Transverse colon (tissue), 4 donors: ENCODE measurements at regions not wholly inside any gene's neighbourhood (a gene's known extent, or its start where the extent isn't known, plus 50 kb on each side); places are given as distances from the start of the nearest gene placed in this dataset.
A peak's percentile ranks its signal among the peaks of the same experiment; 100 is the strongest.
"Not testable (repeated sequence)": the region's sequence is repeated elsewhere in the genome, so short reads cannot be mapped to it uniquely, and the experiment has no call there.

ENCODE experiments used
- DNase-seq: peaks from one replicate; pipeline ENCODE4 v3.0.0-alpha.2; 2019
- H3K27ac ChIP-seq, 4 donors: fragments of 200-600 bp; sonication (generic); 2 replicates each; pipeline ENCODE4 v1.5.1; 2016 to 2018; ENCODE audit warnings: inconsistent platforms in 4 of 4
- H3K27me3 ChIP-seq: fragments of 200-600 bp; sonication (generic); 2 replicates; pipeline ENCODE4 v1.5.1; 2017; ENCODE audit warnings: inconsistent platforms
- H3K36me3 ChIP-seq, 4 donors: fragments of 200-600 bp; sonication (generic); 2 replicates each; pipeline ENCODE4 v1.5.1; 2017 to 2019; ENCODE audit warnings: inconsistent platforms in 4 of 4
- H3K4me1 ChIP-seq, 4 donors: fragments of 200-600 bp; sonication (generic); 2 replicates each; pipeline ENCODE4 v1.5.1; 2017 to 2020; ENCODE audit warnings: inconsistent platforms in 4 of 4
- H3K4me3 ChIP-seq, 4 donors: fragments of 200-600 bp; sonication (generic); 1 replicate in 1 of 4; 2 replicates in 3 of 4; pipeline versions ENCODE4 v1.5.1 to v1.6.1; 2017 to 2019; ENCODE audit warnings: inconsistent platforms in 4 of 4
- H3K9me3 ChIP-seq, 2 donors: fragments of 200-600 bp; sonication (generic); 2 replicates each; pipeline ENCODE4 v1.5.1; 2017 to 2019; ENCODE audit warnings: inconsistent platforms in 2 of 2
- EP300 ChIP-seq: sonication (generic); formaldehyde crosslinking; IDR thresholded peaks from one replicate; pipeline ENCODE4 v1.6.1; 2017; ENCODE audit warnings: antibody characterized with exemption, low read depth
- POLR2A ChIP-seq: fragments of 450-650 bp; IDR thresholded peaks from one replicate; pipeline ENCODE4 v1.6.1; 2016; ENCODE audit warnings: antibody characterized with exemption, mild to moderate bottlenecking, moderate library complexity
- POLR2AphosphoS5 ChIP-seq, 3 donors: sonication (generic); formaldehyde crosslinking; IDR thresholded peaks; one replicate each; pipeline ENCODE4 v1.6.1; 2016; ENCODE audit warnings: antibody characterized with exemption in 3 of 3
- WGBS, 2 donors: methylation state at CpG; one replicate each; pipeline ENCODE4 v1.1.5; 2018; ENCODE audit warnings: low coverage in 1 of 2; 5-methylcytosine and 5-hydroxymethylcytosine counted together
- in situ Hi-C, 4 donors: fragments of 200-750 bp; cut with MboI; loops; one replicate each; pipeline versions ENCODE4 v1.15.0 to v1.15.1; 2017; ENCODE audit warnings: low sequenced_read_pairs in 3 of 4, low pct_ligation_motif_present in 1 of 4, low pct_unique_long_range_greater_than_20kb in 1 of 4
- intact Hi-C: fragments of 100-400 bp; cut with DNase I; formaldehyde crosslinking; loops from one replicate; pipeline ENCODE4 v1.15.1; 2023; ENCODE audit warnings: low total_unique reads
- TF ChIP-seq, protein P1 (sequence below), 5 experiments: fragments of 200-600 bp in 3 of 5; fragments of 450-650 bp in 2 of 5; sonication (generic) in 3 of 5; IDR thresholded peaks; 1 replicate in 2 of 5; 2 replicates in 3 of 5; pipeline ENCODE4 v1.5.1; 2016 to 2017; ENCODE audit warnings: antibody characterized with exemption in 5 of 5, inconsistent platforms in 3 of 5, mild to moderate bottlenecking in 2 of 5, moderate library complexity in 1 of 5

DNA sequence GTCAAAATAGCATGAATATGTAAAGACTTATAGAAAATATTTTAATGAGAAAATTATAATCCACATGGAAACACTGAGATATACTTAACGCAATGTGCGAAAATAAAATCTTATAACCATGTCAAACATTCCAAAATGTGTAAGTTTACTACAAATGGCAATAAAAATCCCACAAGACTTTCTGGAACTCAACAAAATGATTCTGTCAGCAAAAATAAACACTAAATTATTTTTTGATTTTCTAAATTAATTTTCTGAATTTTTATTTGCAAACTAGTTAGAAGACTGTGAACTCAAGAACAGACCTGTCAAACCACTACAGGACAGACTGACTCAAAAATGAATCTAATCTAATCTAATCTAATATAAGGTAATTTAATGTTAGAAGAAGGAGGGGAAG lies 160.8 kb upstream of the KCTD7 start:
- Histone ChIP-seq H3K36me3 (no peaks in the 10 kb centered on the region), H3K4me1 (peaks cover 0 to 5% (median 0%) of the 10 kb centered on the region in 4 donors), H3K27me3 (no peaks in the 10 kb centered on the region), H3K4me3 (no peak overlapping the region), H3K9me3 (no peaks in the 10 kb centered on the region), H3K27ac (no peak overlapping the region)
- TF ChIP-seq POLR2AphosphoS5 (IDR thresholded peaks at IDR 0.05): no peak
- TF ChIP-seq EP300: no peak
- TF ChIP-seq, protein P1, sequence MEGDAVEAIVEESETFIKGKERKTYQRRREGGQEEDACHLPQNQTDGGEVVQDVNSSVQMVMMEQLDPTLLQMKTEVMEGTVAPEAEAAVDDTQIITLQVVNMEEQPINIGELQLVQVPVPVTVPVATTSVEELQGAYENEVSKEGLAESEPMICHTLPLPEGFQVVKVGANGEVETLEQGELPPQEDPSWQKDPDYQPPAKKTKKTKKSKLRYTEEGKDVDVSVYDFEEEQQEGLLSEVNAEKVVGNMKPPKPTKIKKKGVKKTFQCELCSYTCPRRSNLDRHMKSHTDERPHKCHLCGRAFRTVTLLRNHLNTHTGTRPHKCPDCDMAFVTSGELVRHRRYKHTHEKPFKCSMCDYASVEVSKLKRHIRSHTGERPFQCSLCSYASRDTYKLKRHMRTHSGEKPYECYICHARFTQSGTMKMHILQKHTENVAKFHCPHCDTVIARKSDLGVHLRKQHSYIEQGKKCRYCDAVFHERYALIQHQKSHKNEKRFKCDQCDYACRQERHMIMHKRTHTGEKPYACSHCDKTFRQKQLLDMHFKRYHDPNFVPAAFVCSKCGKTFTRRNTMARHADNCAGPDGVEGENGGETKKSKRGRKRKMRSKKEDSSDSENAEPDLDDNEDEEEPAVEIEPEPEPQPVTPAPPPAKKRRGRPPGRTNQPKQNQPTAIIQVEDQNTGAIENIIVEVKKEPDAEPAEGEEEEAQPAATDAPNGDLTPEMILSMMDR (IDR thresholded peaks at IDR 0.05): no peak
- TF ChIP-seq POLR2A: no peak
- in situ Hi-C loops: no loop called here
- DNase-seq: no peak
- WGBS, 2 donors: 91 to 92% methylated on average over 2 of the region's 2 CpGs
- intact Hi-C loops: no loop called here

DNA sequence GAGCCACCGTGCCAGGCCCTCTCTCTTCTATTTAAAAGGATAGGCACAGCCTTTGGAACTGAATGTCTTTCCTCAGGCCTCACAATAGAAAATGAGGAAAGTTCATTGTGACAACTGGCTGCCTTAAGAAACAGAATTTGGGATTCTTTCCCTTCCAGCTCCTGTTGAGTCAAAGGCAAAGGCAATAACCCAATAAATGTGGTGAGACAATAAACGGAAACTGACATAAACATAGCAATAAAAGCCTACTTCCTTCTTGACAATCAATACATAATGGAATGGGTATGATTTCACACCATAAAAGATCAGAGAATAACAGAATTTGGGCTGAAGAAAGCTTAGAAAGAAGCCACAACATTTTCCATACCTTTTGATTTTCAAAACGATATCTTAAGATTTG lies 155.6 kb upstream of the KCTD7 start:
- DNase-seq, intact Hi-C loops, H3K9me3 ChIP-seq, H3K27me3 ChIP-seq, in situ Hi-C loops, H3K36me3 ChIP-seq: not testable (repeated sequence)
- 54 to 75% methylated on average over 1 to 3 of the region's 3 CpGs for WGBS, 2 donors
- peaks cover 0 to 11% (median 4%) of the 10 kb centered on the region in 4 donors for H3K4me1 ChIP-seq
- H3K27ac ChIP-seq: peak overlapping the region; percentile 58 to 72 (median 68)
- peak overlapping the region in 1 of 4 donors; percentile 9 for H3K4me3 ChIP-seq
- TF ChIP-seq POLR2AphosphoS5 (IDR thresholded peaks at IDR 0.05): peak in 1 of 3 donors; percentile 23

DNA sequence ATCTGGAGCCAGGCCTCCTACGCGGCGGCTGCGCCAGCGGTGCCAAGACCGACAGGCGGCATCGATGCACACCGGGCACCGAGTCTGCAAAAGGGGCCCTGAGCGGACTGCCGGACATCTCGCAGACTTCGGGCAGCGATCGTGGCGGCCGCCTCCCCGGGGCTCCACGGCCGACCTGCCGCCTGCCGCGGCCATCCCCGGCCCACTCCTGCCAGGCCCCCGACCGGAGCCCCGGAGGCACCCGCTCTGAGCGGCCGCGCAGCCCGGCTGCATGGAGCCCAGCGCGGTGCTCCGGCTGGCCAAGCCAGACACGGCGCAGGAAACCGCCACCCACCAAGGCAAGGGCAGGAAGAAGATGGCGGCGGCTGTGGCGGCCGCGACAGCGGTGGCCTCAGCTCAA lies 154.2 kb upstream of the KCTD7 start:
- in situ Hi-C loops: no loop called here
- intact Hi-C loops: no loop called here
- Histone ChIP-seq H3K36me3 (no peaks in the 10 kb centered on the region), H3K27me3 (no peaks in the 10 kb centered on the region), H3K27ac (peak overlapping the region in 1 of 4 donors; percentile 69), H3K9me3 (no peaks in the 10 kb centered on the region), H3K4me1 (peaks cover 0 to 11% (median 4%) of the 10 kb centered on the region in 4 donors), H3K4me3 (no peak overlapping the region)
- no peak for TF ChIP-seq POLR2A
- TF ChIP-seq POLR2AphosphoS5 (IDR thresholded peaks at IDR 0.05): no peak
- no peak for TF ChIP-seq EP300
- TF ChIP-seq, protein P1 (IDR thresholded peaks at IDR 0.05): no peak
- no peak for DNase-seq
- 93% methylated on average over 45 of the region's 45 CpGs; no CpG with 5 or more reads in 1 of the 2 donors for WGBS, 2 donors

DNA sequence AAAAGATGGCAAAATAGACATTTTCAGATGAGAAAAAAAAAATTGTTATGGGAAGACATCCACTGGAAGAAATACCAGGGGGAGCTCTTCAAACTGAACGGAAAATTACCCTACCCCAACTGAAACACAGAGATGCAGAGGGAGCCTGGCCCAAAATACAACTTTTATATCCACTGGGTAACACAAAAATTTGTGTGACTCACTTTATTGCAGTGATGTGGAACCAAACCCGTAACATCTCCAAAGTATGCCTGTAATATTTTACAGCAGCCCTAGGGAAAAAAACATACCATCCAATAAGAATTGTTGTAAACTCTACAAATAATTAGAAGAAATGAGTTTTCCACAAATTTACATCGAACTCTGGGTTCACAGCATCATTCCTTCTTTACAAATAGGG lies 152.6 kb upstream of the KCTD7 start:
- H3K27me3 ChIP-seq, H3K9me3 ChIP-seq, DNase-seq, in situ Hi-C loops, H3K36me3 ChIP-seq, intact Hi-C loops, H3K27ac ChIP-seq, H3K4me3 ChIP-seq: not testable (repeated sequence)
- 80 to 86% methylated on average over 2 to 3 of the region's 3 CpGs for WGBS, 2 donors
- peaks cover 0 to 11% (median 4%) of the 10 kb centered on the region in 4 donors for H3K4me1 ChIP-seq

DNA sequence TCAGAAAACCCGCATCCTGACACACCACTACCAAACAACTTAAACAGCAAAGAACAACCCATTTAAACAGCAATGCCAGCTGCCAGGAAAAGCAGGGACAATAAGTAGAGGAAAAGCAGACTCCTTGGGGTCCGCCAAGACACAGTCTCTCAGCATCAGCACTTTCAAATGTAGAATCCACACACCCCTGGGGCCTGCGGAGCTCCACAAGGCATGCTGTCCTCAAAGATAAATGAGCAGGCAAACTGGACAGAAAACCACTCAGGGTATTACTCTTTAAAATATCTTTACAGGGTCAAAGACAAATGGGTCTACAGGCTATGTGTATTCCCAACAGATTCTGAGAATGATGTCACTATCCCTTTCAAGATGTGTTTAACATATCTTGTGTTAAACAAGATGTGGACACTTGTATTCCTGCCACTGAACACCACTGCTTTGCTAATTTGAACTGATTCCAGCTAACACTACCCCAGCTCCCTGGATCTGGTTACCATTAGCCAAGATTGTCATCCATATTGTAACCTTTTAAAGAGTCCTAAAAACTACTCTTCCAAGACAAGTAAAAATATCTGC lies 150.8 kb upstream of the KCTD7 start:
- not testable (repeated sequence) for H3K4me1 ChIP-seq

DNA sequence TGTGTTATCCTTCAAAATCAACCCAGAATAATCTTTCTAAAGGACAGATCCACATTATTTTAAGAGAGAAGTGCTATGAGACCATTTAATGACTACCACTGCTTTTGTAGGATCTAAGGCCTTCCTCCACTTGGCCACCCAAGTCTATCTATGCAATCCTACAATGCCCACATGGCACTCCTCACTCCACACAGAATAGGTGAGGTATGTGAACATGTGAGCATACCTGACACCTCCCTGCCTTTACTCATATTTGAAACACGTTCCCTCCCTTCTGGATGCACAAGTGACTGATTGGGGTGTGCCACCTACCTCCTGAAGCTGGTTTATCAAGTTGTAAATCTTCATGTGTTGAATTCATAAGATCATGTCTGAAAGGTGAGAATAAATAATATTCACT lies 147.5 kb upstream of the KCTD7 start:
- H3K27ac ChIP-seq, in situ Hi-C loops, H3K9me3 ChIP-seq, H3K4me1 ChIP-seq, H3K4me3 ChIP-seq, intact Hi-C loops, DNase-seq, H3K27me3 ChIP-seq, H3K36me3 ChIP-seq: not testable (repeated sequence)
- 86 to 91% methylated on average over 1 of the region's 1 CpG for WGBS, 2 donors

More for the DNA sequence above, 150.8 kb upstream of the KCTD7 start:
- H3K27ac ChIP-seq, H3K36me3 ChIP-seq, H3K4me3 ChIP-seq, DNase-seq, in situ Hi-C loops, H3K27me3 ChIP-seq, H3K9me3 ChIP-seq, intact Hi-C loops: not testable (repeated sequence)
- 60 to 98% methylated on average over 1 to 3 of the region's 3 CpGs for WGBS, 2 donors

DNA sequence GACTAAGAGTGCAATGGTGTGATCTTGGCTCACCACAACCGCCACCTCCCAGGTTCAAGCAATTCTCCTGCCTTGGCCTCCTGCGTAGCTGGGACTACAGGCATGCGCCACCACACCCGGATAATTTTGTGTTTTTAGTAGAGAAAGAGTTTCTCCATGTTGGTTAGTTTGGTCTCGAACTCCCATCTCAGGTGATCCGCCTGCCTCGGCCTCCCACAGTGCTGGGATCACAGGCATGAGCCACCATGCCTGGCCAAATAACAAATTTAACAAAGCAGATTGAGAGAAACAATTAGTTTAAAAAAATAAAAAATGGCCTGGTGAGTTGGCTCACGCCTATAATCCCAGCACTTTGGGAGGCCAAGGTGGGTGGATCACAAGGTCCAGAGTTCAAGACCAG lies 139.6 kb upstream of the KCTD7 start:
- H3K27ac ChIP-seq, DNase-seq, H3K9me3 ChIP-seq, H3K27me3 ChIP-seq, H3K4me3 ChIP-seq, H3K4me1 ChIP-seq, H3K36me3 ChIP-seq, in situ Hi-C loops, intact Hi-C loops: not testable (repeated sequence)
- 94 to 97% methylated on average over 3 to 8 of the region's 8 CpGs for WGBS, 2 donors

DNA sequence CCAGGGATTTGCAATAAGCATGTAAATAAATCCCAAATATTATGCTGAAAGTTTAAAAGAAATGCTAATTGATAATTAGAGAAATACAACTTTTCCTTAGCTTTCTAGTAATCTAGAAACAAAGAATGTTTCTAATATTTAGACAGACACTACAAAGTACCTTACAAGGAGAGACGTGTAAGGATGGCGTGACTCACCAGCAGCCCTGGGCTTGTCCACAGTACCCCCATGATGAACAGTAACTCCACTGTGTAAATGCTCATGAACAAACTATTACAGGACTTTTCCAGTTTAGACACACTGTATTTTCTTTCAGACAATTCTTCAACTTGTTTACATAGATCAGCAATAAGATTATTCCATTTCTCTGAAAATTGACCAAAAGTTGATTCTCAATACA lies 138.9 kb upstream of the KCTD7 start:
- H3K4me3 ChIP-seq, H3K27me3 ChIP-seq, in situ Hi-C loops, intact Hi-C loops, H3K27ac ChIP-seq, H3K36me3 ChIP-seq, H3K9me3 ChIP-seq, DNase-seq: not testable (repeated sequence)
- WGBS, 2 donors: 36 to 83% methylated on average over 2 of the region's 2 CpGs
- H3K4me1 ChIP-seq: peaks cover 3 to 15% (median 9%) of the 10 kb centered on the region in 4 donors

DNA sequence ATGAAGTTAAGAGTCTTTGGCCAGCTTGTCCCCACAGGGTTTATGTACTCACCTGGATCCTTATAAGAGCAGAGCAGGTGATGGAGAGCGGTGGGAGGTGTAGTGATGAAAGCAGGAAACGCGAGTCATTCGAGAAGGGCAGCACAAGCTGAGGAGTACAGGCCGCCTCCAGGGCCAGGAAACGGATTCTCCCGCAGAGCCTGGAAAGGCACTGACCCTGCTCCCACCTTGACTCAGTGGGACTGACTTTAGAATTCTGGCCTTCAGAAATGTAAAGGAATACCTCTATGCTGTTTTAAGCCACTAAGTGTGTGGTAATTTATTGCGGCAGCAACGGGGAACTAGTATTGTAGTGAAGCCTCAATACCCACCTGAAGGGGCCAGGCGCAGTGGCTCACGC lies 137.7 kb upstream of the KCTD7 start:
- WGBS, 2 donors: 89 to 94% methylated on average over 6 to 10 of the region's 11 CpGs
- in situ Hi-C loops, H3K36me3 ChIP-seq, DNase-seq, H3K4me3 ChIP-seq, H3K9me3 ChIP-seq, H3K27me3 ChIP-seq, H3K27ac ChIP-seq, intact Hi-C loops: not testable (repeated sequence)
- H3K4me1 ChIP-seq: peaks cover 3 to 15% (median 9%) of the 10 kb centered on the region in 4 donors
